ENCODE measurements at regions not wholly inside any gene's neighbourhood (a gene's known extent, or its start where the extent isn't known, plus 50 kb on each side); places are given as distances from the start of the nearest gene placed in this dataset.

DNA sequence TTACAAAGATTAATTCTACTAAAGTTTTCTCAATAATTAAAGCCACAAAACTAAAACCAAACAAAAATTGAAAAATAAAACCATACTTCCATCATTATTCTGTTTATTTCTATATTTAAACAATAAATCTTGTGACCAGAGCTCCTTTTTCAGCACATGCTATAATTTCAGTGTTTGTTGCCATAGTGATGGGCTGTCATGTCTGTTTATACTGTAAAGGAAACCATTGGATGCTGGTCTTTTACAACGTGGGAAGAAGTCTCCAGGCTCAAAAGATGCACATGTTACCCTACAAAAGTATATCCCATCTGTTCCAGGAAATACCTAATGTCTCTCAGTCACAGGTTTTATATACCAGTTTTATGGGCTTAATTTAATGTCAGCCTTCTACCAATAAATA, 100.1 kb upstream of the MC2R start:
- no peak for TF ChIP-seq CTCF (IDR thresholded peaks at IDR 0.05)
- TF ChIP-seq POLR2A (IDR thresholded peaks at IDR 0.05), result no peak
